Activated CD8-positive, alpha-beta T cell treated with anti-CD3 and anti-CD28 coated beads for 36 hours (primary cell): ENCODE measurements at regions not wholly inside any gene's neighbourhood (a gene's known extent, or its start where the extent isn't known, plus 50 kb on each side); places are given as distances from the start of the nearest gene placed in this dataset.

ENCODE experiments used
- ATAC-seq: fragments of 200-7000 bp; cut with Tn5 transposase; one replicate; pipeline ENCODE4 v1.10.0; 2021; ENCODE audit warnings: mild to moderate bottlenecking, moderate library complexity
- CTCF ChIA-PET: fragments of 350-600 bp; sonication (Branson Sonifier 250); formaldehyde crosslinking; loops from one replicate; lab custom pipeline; 2021; ENCODE audit warnings: antibody characterized with exemption; lab: Charles Lee
- POLR2A ChIA-PET: fragments of 350-600 bp; sonication (Branson Sonifier 250); formaldehyde crosslinking; loops from one replicate; lab custom pipeline; 2021; ENCODE audit warnings: antibody characterized with exemption; lab: Charles Lee
- DNase-seq: peaks from one replicate; pipeline ENCODE4 v3.0.0-alpha.2; 2020
- H3K27ac Mint-ChIP-seq: one replicate; pipeline ENCODE4 v1.8.0; 2021; ENCODE audit warnings: mild to moderate bottlenecking, mixed read lengths
- H3K27me3 Mint-ChIP-seq: one replicate; pipeline ENCODE4 v1.8.0; 2021; ENCODE audit warnings: mixed read lengths
- H3K36me3 Mint-ChIP-seq: one replicate; pipeline ENCODE4 v1.8.0; 2021; ENCODE audit warnings: low read depth, mixed read lengths
- H3K4me1 Mint-ChIP-seq: one replicate; pipeline ENCODE4 v1.8.0; 2021; ENCODE audit warnings: low read depth, mixed read lengths
- H3K4me3 Mint-ChIP-seq: one replicate; pipeline ENCODE4 v1.8.0; 2021; ENCODE audit warnings: mild to moderate bottlenecking, moderate library complexity, mixed read lengths
- H3K9me3 Mint-ChIP-seq: one replicate; pipeline ENCODE4 v1.8.0; 2021; ENCODE audit warnings: mixed read lengths
- intact Hi-C: fragments of 100-400 bp; cut with micrococcal nuclease; formaldehyde crosslinking; loops from one replicate; pipeline ENCODE4 v1.10.0; 2022
- TF ChIP-seq, protein P1 (sequence below): fragments of 200-600 bp; IDR thresholded peaks from one replicate; pipeline ENCODE4 v1.8.0; 2022; ENCODE audit warnings: antibody characterized with exemption, mild to moderate bottlenecking

DNA sequence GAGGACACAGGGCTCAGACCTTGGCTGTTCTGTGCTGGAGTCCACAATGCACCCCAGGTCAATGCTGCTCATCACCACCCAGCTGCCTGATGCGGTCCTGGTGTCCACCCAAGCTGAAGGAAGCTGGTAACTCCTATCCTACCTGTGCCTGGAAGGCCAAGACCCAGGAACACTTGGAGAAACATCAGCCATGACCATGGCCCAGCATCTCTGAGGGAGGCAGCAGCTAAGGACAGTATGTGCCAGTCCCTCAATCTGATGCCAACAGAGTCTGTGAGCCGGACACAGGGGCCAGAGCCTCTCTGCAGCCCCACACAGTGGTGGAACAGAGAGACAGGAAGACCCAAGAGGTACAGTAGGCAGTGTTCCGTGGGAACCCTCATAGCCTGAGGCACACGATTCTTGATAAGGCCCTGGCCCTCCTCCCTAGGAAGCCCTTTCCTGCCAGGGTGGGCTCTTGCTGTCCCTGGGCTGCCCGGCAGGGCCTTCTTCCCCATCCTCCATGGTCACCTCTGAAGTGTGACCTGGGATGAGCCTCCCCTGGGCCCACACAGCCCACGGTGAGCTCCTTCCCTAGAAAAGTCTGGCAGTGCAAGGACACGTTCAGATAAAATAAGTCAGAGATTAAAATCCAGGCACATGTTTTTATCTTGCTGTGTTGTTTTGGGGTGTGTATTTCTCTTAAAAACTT, 170.7 kb downstream of the THBS2 start:
- ATAC-seq = no peak
- intact Hi-C loops = no loop called here
- POLR2A ChIA-PET = interaction anchor here (0.7 kb wide), 1 partner anchor 86 kb away, joined by 3 read pairs; no protein-coding TSS in a partner anchor

DNA sequence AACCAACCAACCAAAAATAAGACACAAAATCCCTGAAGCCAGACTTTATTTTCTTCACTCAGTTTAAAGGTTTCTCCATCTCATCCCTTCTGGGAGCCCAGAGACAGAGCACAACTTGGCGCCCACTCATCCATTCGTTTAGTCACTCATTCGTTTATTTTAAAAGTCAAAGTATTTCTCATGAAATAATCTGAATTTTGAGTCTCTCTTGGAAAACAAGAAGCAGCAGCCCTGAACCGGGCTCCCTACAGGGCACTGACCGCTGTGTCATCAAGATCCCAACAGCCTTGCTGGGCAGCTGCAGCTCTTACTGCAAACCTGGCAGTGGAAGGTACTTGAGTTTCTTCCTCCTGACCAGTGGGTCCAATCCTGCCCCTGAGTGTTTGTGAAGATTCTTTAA, 171.6 kb downstream of the THBS2 start:
- Mint-ChIP-seq H3K36me3 (no peaks in the 10 kb centered on the region), H3K4me1 (no peaks in the 10 kb centered on the region), H3K27ac (no peak overlapping the region), H3K27me3 (peaks cover 4% of the 10 kb centered on the region), H3K4me3 (no peak overlapping the region), H3K9me3 (peaks cover 1% of the 10 kb centered on the region)
- POLR2A ChIA-PET = no interaction called here
- DNase-seq (no peak), ATAC-seq (no peak)
- intact Hi-C loops = no loop called here
- CTCF ChIA-PET = no interaction called here
- TF ChIP-seq, protein P1, sequence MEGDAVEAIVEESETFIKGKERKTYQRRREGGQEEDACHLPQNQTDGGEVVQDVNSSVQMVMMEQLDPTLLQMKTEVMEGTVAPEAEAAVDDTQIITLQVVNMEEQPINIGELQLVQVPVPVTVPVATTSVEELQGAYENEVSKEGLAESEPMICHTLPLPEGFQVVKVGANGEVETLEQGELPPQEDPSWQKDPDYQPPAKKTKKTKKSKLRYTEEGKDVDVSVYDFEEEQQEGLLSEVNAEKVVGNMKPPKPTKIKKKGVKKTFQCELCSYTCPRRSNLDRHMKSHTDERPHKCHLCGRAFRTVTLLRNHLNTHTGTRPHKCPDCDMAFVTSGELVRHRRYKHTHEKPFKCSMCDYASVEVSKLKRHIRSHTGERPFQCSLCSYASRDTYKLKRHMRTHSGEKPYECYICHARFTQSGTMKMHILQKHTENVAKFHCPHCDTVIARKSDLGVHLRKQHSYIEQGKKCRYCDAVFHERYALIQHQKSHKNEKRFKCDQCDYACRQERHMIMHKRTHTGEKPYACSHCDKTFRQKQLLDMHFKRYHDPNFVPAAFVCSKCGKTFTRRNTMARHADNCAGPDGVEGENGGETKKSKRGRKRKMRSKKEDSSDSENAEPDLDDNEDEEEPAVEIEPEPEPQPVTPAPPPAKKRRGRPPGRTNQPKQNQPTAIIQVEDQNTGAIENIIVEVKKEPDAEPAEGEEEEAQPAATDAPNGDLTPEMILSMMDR = no peak

More for the DNA sequence above, 170.7 kb downstream of the THBS2 start:
- H3K4me1 Mint-ChIP-seq = no peaks in the 10 kb centered on the region
- H3K27ac Mint-ChIP-seq = no peak overlapping the region
- H3K27me3 Mint-ChIP-seq = peaks cover 4% of the 10 kb centered on the region
- TF ChIP-seq, protein P1 = no peak
- peaks cover 1% of the 10 kb centered on the region for H3K9me3 Mint-ChIP-seq
- no peak for DNase-seq
- CTCF ChIA-PET = interaction anchor here (1.2 kb wide), 1 partner anchor 189 kb away, joined by 3 read pairs; no protein-coding TSS in a partner anchor
- H3K36me3 Mint-ChIP-seq = no peaks in the 10 kb centered on the region
- no peak overlapping the region for H3K4me3 Mint-ChIP-seq

DNA sequence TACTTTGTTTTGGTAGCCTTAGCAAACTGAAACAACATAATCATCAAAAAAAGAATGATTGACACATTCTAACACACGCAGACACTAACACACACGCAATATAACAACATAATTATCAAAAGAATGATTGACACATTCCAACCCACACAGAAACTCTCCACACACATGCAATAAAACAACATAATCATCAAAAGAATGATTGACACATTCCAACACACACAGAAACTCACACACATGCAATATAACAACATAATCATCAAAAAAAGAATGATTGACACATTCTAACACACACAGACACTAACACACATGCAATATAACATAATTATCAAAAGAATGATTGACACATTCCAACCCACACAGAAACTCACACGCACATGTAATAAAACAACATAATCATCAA, 172.4 kb downstream of the THBS2 start:
- TF ChIP-seq, protein P1 = no peak
- intact Hi-C loops = no loop called here
- ATAC-seq = no peak
- Mint-ChIP-seq H3K27me3 (peaks cover 4% of the 10 kb centered on the region), H3K9me3 (peaks cover 1% of the 10 kb centered on the region), H3K27ac (no peak overlapping the region), H3K36me3 (no peaks in the 10 kb centered on the region), H3K4me1 (no peaks in the 10 kb centered on the region), H3K4me3 (no peak overlapping the region)
- ChIA-PET CTCF (no interaction called here), POLR2A (no interaction called here)
- no peak for DNase-seq

DNA sequence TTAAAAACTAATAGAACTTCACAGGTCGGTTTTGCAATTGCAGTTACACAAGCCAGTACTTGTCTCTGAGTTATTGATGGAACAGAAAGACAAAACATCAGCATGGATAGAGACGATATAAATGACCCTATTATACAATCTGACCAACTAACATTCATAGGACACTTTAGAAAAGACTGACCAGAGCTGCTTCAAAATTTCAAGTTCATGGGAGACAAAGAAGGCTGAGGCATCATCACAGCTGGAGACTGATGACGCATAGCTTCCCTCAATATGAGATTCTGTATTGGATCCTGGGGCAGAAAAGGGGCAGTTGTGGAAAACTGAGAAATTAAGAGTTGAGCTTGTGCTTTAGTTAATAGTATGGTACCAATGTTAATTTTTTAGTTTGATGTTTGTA, 174.0 kb downstream of the THBS2 start:
- intact Hi-C loops = no loop called here
- Mint-ChIP-seq H3K9me3 (no peaks in the 10 kb centered on the region), H3K4me1 (no peaks in the 10 kb centered on the region), H3K27me3 (peaks cover 4% of the 10 kb centered on the region), H3K27ac (no peak overlapping the region), H3K4me3 (no peak overlapping the region), H3K36me3 (no peaks in the 10 kb centered on the region)
- DNase-seq = no peak
- POLR2A ChIA-PET = no interaction called here
- CTCF ChIA-PET = no interaction called here
- ATAC-seq = no peak
- TF ChIP-seq, protein P1 = no peak

DNA sequence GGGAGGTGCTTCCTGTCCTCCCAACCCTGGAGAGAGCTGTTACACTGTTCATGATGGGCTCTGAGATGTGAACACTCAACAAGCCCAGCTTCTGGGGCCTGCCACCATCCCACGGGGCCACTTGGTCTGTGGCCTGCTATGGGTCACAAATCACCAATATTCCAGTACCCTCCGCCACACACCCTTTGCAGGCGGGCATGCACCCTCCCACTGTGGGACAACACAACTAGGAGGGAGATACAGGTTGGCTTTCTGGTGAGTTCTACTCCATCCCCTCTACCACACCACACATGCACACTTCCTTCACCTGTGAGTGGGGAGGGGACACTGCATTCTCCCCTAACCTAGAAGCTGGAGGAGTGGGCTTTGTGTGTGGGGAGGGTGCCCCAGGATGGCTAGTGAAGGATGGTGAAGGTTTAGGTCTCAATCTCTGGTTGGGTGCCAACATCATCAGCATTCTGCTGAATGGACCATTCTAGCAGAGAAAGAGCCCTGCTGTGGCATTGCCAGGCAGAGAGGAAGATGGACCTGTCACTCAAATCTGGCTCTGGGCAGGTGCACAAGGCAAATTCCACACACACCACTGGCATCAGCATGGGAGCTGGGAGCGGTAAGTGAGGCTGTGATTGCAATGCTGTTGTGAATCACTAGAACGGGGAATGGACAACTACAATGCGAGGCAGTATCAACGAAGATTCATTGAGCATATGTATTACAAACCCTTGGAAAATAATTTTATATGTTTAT, 175.1 kb downstream of the THBS2 start:
- Mint-ChIP-seq H3K4me3 (no peak overlapping the region), H3K9me3 (no peaks in the 10 kb centered on the region), H3K4me1 (no peaks in the 10 kb centered on the region), H3K27me3 (peaks cover 4% of the 10 kb centered on the region), H3K27ac (no peak overlapping the region), H3K36me3 (no peaks in the 10 kb centered on the region)
- intact Hi-C loops = no loop called here
- ATAC-seq = no peak
- no peak for DNase-seq
- ChIA-PET POLR2A (no interaction called here), CTCF (no interaction called here)
- TF ChIP-seq, protein P1 = no peak
